Tibial nerve (tissue), 4 donors: ENCODE measurements at regions not wholly inside any gene's neighbourhood (a gene's known extent, or its start where the extent isn't known, plus 50 kb on each side); places are given as distances from the start of the nearest gene placed in this dataset.

Experiments
- CTCF ChIP-seq, 5 experiments: fragments of 200-600 bp in 3 of 5; fragments of 450-650 bp in 2 of 5; sonication (generic) in 3 of 5; IDR thresholded peaks; one replicate each; pipeline ENCODE4 v1.5.1; 2016 to 2019; ENCODE audit warnings: antibody characterized with exemption in 5 of 5, mild to moderate bottlenecking in 3 of 5, moderate library complexity in 2 of 5
- EP300 ChIP-seq, 2 donors: sonication (generic); formaldehyde crosslinking; IDR thresholded peaks; one replicate each; pipeline ENCODE4 v1.6.1; 2017; ENCODE audit warnings: antibody characterized with exemption in 2 of 2, mild to moderate bottlenecking in 1 of 2

GRCh38 chr10:2990764-2991163 lies 76.6 kb upstream of the PFKP start:
- no peak for TF ChIP-seq EP300 (IDR thresholded peaks at IDR 0.05)
- TF ChIP-seq CTCF (IDR thresholded peaks at IDR 0.05): no peak
